Cardiac muscle cell (in vitro differentiated cells and primary cell): ENCODE measurements at regions not wholly inside any gene's neighbourhood (a gene's known extent, or its start where the extent isn't known, plus 50 kb on each side); places are given as distances from the start of the nearest gene placed in this dataset.

Experiments
- DNase-seq, 2 donors: peaks; one replicate each; pipeline versions ENCODE4 v3.0.0 to v3.0.0-alpha.2; 2010 to 2017; ENCODE audit warnings: low read depth in 1 of 2, low spot score in 1 of 2
- H3K27ac ChIP-seq: fragments of 200-600 bp; sonication (generic); 2 replicates; pipeline ENCODE4 v1.5.1; 2016
- H3K27me3 ChIP-seq: fragments of 200-600 bp; sonication (generic); 2 replicates; pipeline ENCODE4 v1.6.0; 2016; ENCODE audit warnings: control low read depth
- H3K36me3 ChIP-seq: fragments of 200-600 bp; sonication (generic); 2 replicates; pipeline ENCODE4 v1.5.1; 2016; ENCODE audit warnings: control low read depth
- H3K4me1 ChIP-seq: fragments of 200-600 bp; sonication (generic); 2 replicates; pipeline ENCODE4 v1.8.1; 2017; ENCODE audit warnings: low read depth, mild to moderate bottlenecking, mixed run types
- H3K4me3 ChIP-seq: fragments of 200-600 bp; sonication (generic); 2 replicates; pipeline ENCODE4 v1.5.1; 2016; ENCODE audit warnings: mild to moderate bottlenecking
- H3K9me3 ChIP-seq: fragments of 200-600 bp; sonication (generic); 2 replicates; pipeline ENCODE4 v1.5.1; 2017; ENCODE audit warnings: low read depth, mild to moderate bottlenecking, control low read depth
- CTCF ChIP-seq: IDR thresholded peaks from 2 replicates; pipeline ENCODE4 v1.5.1; 2012; ENCODE audit warnings: low read depth, mild to moderate bottlenecking, low read length

- DNase-seq, result no peak
- H3K27me3 ChIP-seq, result no peaks in the 10 kb centered on the region
- peak overlapping the region; percentile 96 for H3K27ac ChIP-seq
- peaks cover 4% of the 10 kb centered on the region for H3K36me3 ChIP-seq
- H3K9me3 ChIP-seq, result no peaks in the 10 kb centered on the region
- no peak for TF ChIP-seq CTCF
- peaks cover 52% of the 10 kb centered on the region for H3K4me1 ChIP-seq
- H3K4me3 ChIP-seq, result no peak overlapping the region
These were observed 64.8 kb downstream of the ARHGAP35 start for GRCh38 chr19:46925548-46925950.

GRCh38 chr19:46926170-46927071 lies 65.6 kb downstream of the ARHGAP35 start:
- no peaks in the 10 kb centered on the region for H3K9me3 ChIP-seq
- no peaks in the 10 kb centered on the region for H3K27me3 ChIP-seq
- peak in 1 of 2 donors; percentile 37 for DNase-seq
- no peak for TF ChIP-seq CTCF
- H3K4me3 ChIP-seq, result no peak overlapping the region
- peak overlapping the region; percentile 96 for H3K27ac ChIP-seq
- H3K4me1 ChIP-seq, result peaks cover 52% of the 10 kb centered on the region
- H3K36me3 ChIP-seq, result no peaks in the 10 kb centered on the region

- DNase-seq, result no peak
- Histone ChIP-seq H3K36me3 (no peaks in the 10 kb centered on the region), H3K4me1 (peaks cover 57% of the 10 kb centered on the region), H3K27me3 (no peaks in the 10 kb centered on the region), H3K4me3 (no peak overlapping the region), H3K9me3 (no peaks in the 10 kb centered on the region), H3K27ac (peak overlapping the region; percentile 96)
- TF ChIP-seq CTCF, result no peak
These were observed 66.3 kb downstream of the ARHGAP35 start for GRCh38 chr19:46927106-46927505.

- Histone ChIP-seq H3K36me3 (no peaks in the 10 kb centered on the region), H3K4me3 (no peak overlapping the region), H3K27me3 (no peaks in the 10 kb centered on the region), H3K27ac (peak overlapping the region; percentile 96), H3K9me3 (no peaks in the 10 kb centered on the region), H3K4me1 (peaks cover 65% of the 10 kb centered on the region)
- no peak for DNase-seq
- TF ChIP-seq CTCF, result no peak
These were observed 67.1 kb downstream of the ARHGAP35 start for GRCh38 chr19:46927893-46928292.

GRCh38 chr19:46928951-46929350 lies 68.2 kb downstream of the ARHGAP35 start:
- peak overlapping the region; percentile 96 for H3K27ac ChIP-seq
- TF ChIP-seq CTCF, result peak; percentile 33
- no peaks in the 10 kb centered on the region for H3K27me3 ChIP-seq
- H3K9me3 ChIP-seq, result no peaks in the 10 kb centered on the region
- H3K36me3 ChIP-seq, result no peaks in the 10 kb centered on the region
- H3K4me1 ChIP-seq, result peaks cover 74% of the 10 kb centered on the region
- no peak overlapping the region for H3K4me3 ChIP-seq
- DNase-seq, result no peak
